ENCODE measurements at regions not wholly inside any gene's neighbourhood (a gene's known extent, or its start where the extent isn't known, plus 50 kb on each side); places are given as distances from the start of the nearest gene placed in this dataset.
"Not testable (repeated sequence)": the region's sequence is repeated elsewhere in the genome, so short reads cannot be mapped to it uniquely, and the experiment has no call there.

GRCh38 chr4:179664430-179665027 is 2222.3 kb upstream of the AGA start:
- Histone ChIP-seq H3K4me1 (ENCODE audit: insufficient read depth, low read length) (no peaks in the 10 kb centered on the region), H3K9ac (ENCODE audit: low read depth, low read length) (no peak overlapping the region), H3K27ac (ENCODE audit: low read depth, low read length) (no peak overlapping the region), H3K9me3 (ENCODE audit: insufficient read depth, low read depth, low read length) (no peaks in the 10 kb centered on the region), H3K27me3 (ENCODE audit: insufficient read depth, low read length) (no peaks in the 10 kb centered on the region), H3K4me3 (ENCODE audit: low read length) (no peak overlapping the region), H3K36me3 (ENCODE audit: insufficient read depth, low read length) (no peaks in the 10 kb centered on the region)
- WGBS: 92% methylated on average over 9 of the region's 9 CpGs

- H3K27ac ChIP-seq (ENCODE audit: low read depth, low read length): no peak overlapping the region
- no peaks in the 10 kb centered on the region for H3K27me3 ChIP-seq (ENCODE audit: insufficient read depth, low read length)
- no peak overlapping the region for H3K9ac ChIP-seq (ENCODE audit: low read depth, low read length)
- H3K4me3 ChIP-seq (ENCODE audit: low read length): no peak overlapping the region
- no peaks in the 10 kb centered on the region for H3K9me3 ChIP-seq (ENCODE audit: insufficient read depth, low read depth, low read length)
- no peaks in the 10 kb centered on the region for H3K4me1 ChIP-seq (ENCODE audit: insufficient read depth, low read length)
- no peaks in the 10 kb centered on the region for H3K36me3 ChIP-seq (ENCODE audit: insufficient read depth, low read length)
- 88% methylated on average over 3 of the region's 3 CpGs for WGBS
Observed at GRCh38 chr4:179666226-179666625, 2224.0 kb upstream of the AGA start.

- Histone ChIP-seq H3K9me3 (ENCODE audit: insufficient read depth, low read depth, low read length) (peaks cover 9% of the 10 kb centered on the region; the same call in 1 of the 2 replicates), H3K4me1 (ENCODE audit: insufficient read depth, low read length) (no peaks in the 10 kb centered on the region), H3K27me3 (ENCODE audit: insufficient read depth, low read length) (no peaks in the 10 kb centered on the region), H3K9ac (ENCODE audit: low read depth, low read length) (no peak overlapping the region), H3K4me3 (ENCODE audit: low read length) (no peak overlapping the region), H3K27ac (ENCODE audit: low read depth, low read length) (no peak overlapping the region), H3K36me3 (ENCODE audit: insufficient read depth, low read length) (no peaks in the 10 kb centered on the region)
- WGBS: no CpG with 5 or more reads among the region's 2 CpGs
Observed at GRCh38 chr4:179671609-179672008, 2229.4 kb upstream of the AGA start.

- H3K27me3 ChIP-seq (ENCODE audit: insufficient read depth, low read length): no peaks in the 10 kb centered on the region
- no peak overlapping the region for H3K9ac ChIP-seq (ENCODE audit: low read depth, low read length)
- H3K4me1 ChIP-seq (ENCODE audit: insufficient read depth, low read length): no peaks in the 10 kb centered on the region
- H3K36me3 ChIP-seq (ENCODE audit: insufficient read depth, low read length): no peaks in the 10 kb centered on the region
- H3K9me3 ChIP-seq (ENCODE audit: insufficient read depth, low read depth, low read length): peaks cover 13% of the 10 kb centered on the region; the same call in 1 of the 2 replicates
- no peak overlapping the region for H3K27ac ChIP-seq (ENCODE audit: low read depth, low read length)
- H3K4me3 ChIP-seq (ENCODE audit: low read length): no peak overlapping the region
- whole genome bisulfite sequencing: 93% methylated on average over 7 of the region's 8 CpGs
Observed at GRCh38 chr4:179678093-179678814, 2236.0 kb upstream of the AGA start.

GRCh38 chr4:179683661-179684060 is 2241.4 kb upstream of the AGA start:
- H3K9me3 ChIP-seq (ENCODE audit: insufficient read depth, low read depth, low read length); H3K4me1 ChIP-seq (ENCODE audit: insufficient read depth, low read length); H3K9ac ChIP-seq (ENCODE audit: low read depth, low read length); H3K4me3 ChIP-seq (ENCODE audit: low read length); H3K27me3 ChIP-seq (ENCODE audit: insufficient read depth, low read length); H3K27ac ChIP-seq (ENCODE audit: low read depth, low read length); H3K36me3 ChIP-seq (ENCODE audit: insufficient read depth, low read length): not testable (repeated sequence)
- WGBS: 63% methylated on average over 3 of the region's 4 CpGs

GRCh38 chr4:179692222-179692621 is 2250.0 kb upstream of the AGA start:
- Histone ChIP-seq H3K9me3 (ENCODE audit: insufficient read depth, low read depth, low read length) (no peaks in the 10 kb centered on the region), H3K27ac (ENCODE audit: low read depth, low read length) (no peak overlapping the region), H3K4me3 (ENCODE audit: low read length) (no peak overlapping the region), H3K27me3 (ENCODE audit: insufficient read depth, low read length) (no peaks in the 10 kb centered on the region), H3K4me1 (ENCODE audit: insufficient read depth, low read length) (no peaks in the 10 kb centered on the region), H3K36me3 (ENCODE audit: insufficient read depth, low read length) (no peaks in the 10 kb centered on the region), H3K9ac (ENCODE audit: low read depth, low read length) (no peak overlapping the region)
- 93% methylated on average over 1 of the region's 1 CpG for WGBS

GRCh38 chr4:179695175-179695574 is 2252.9 kb upstream of the AGA start:
- Histone ChIP-seq H3K4me1 (ENCODE audit: insufficient read depth, low read length) (no peaks in the 10 kb centered on the region), H3K27ac (ENCODE audit: low read depth, low read length) (no peak overlapping the region), H3K27me3 (ENCODE audit: insufficient read depth, low read length) (no peaks in the 10 kb centered on the region), H3K9me3 (ENCODE audit: insufficient read depth, low read depth, low read length) (no peaks in the 10 kb centered on the region), H3K9ac (ENCODE audit: low read depth, low read length) (no peak overlapping the region), H3K4me3 (ENCODE audit: low read length) (no peak overlapping the region), H3K36me3 (ENCODE audit: insufficient read depth, low read length) (no peaks in the 10 kb centered on the region)
- WGBS: 97% methylated on average over 4 of the region's 5 CpGs

GRCh38 chr4:179698321-179698720 is 2256.1 kb upstream of the AGA start:
- H3K4me1 ChIP-seq (ENCODE audit: insufficient read depth, low read length): no peaks in the 10 kb centered on the region
- 94% methylated on average over 5 of the region's 5 CpGs for WGBS
- H3K36me3 ChIP-seq (ENCODE audit: insufficient read depth, low read length): no peaks in the 10 kb centered on the region
- H3K27me3 ChIP-seq (ENCODE audit: insufficient read depth, low read length): no peaks in the 10 kb centered on the region
- H3K9ac ChIP-seq (ENCODE audit: low read depth, low read length): no peak overlapping the region
- no peak overlapping the region for H3K4me3 ChIP-seq (ENCODE audit: low read length)
- H3K27ac ChIP-seq (ENCODE audit: low read depth, low read length): no peak overlapping the region
- no peaks in the 10 kb centered on the region for H3K9me3 ChIP-seq (ENCODE audit: insufficient read depth, low read depth, low read length)

GRCh38 chr4:179709961-179710624 is 2267.9 kb upstream of the AGA start:
- Histone ChIP-seq H3K27me3 (ENCODE audit: insufficient read depth, low read length) (no peaks in the 10 kb centered on the region), H3K9me3 (ENCODE audit: insufficient read depth, low read depth, low read length) (no peaks in the 10 kb centered on the region), H3K36me3 (ENCODE audit: insufficient read depth, low read length) (no peaks in the 10 kb centered on the region), H3K9ac (ENCODE audit: low read depth, low read length) (no peak overlapping the region), H3K4me3 (ENCODE audit: low read length) (no peak overlapping the region), H3K4me1 (ENCODE audit: insufficient read depth, low read length) (peaks cover 15% of the 10 kb centered on the region), H3K27ac (ENCODE audit: low read depth, low read length) (peak overlapping the region; percentile 62; the same call in 1 of the 2 replicates)
- 10% methylated on average over 3 of the region's 4 CpGs for WGBS

- Histone ChIP-seq H3K36me3 (ENCODE audit: insufficient read depth, low read length) (no peaks in the 10 kb centered on the region), H3K27ac (ENCODE audit: low read depth, low read length) (no peak overlapping the region), H3K4me1 (ENCODE audit: insufficient read depth, low read length) (no peaks in the 10 kb centered on the region), H3K27me3 (ENCODE audit: insufficient read depth, low read length) (no peaks in the 10 kb centered on the region), H3K9ac (ENCODE audit: low read depth, low read length) (no peak overlapping the region), H3K9me3 (ENCODE audit: insufficient read depth, low read depth, low read length) (no peaks in the 10 kb centered on the region), H3K4me3 (ENCODE audit: low read length) (no peak overlapping the region)
- WGBS: 92% methylated on average over 7 of the region's 8 CpGs
Observed at GRCh38 chr4:179719766-179720450, 2277.7 kb upstream of the AGA start.

- not testable (repeated sequence) for H3K4me3 ChIP-seq (ENCODE audit: low read length); H3K27ac ChIP-seq (ENCODE audit: low read depth, low read length); H3K9ac ChIP-seq (ENCODE audit: low read depth, low read length); H3K27me3 ChIP-seq (ENCODE audit: insufficient read depth, low read length); H3K4me1 ChIP-seq (ENCODE audit: insufficient read depth, low read length); H3K36me3 ChIP-seq (ENCODE audit: insufficient read depth, low read length); H3K9me3 ChIP-seq (ENCODE audit: insufficient read depth, low read depth, low read length)
- whole genome bisulfite sequencing: 88% methylated on average over 6 of the region's 6 CpGs
Observed at GRCh38 chr4:179726491-179726890, 2284.3 kb upstream of the AGA start.

Data from HUES64 (cell line).